Lower leg skin (tissue), 4 donors: ENCODE measurements at regions not wholly inside any gene's neighbourhood (a gene's known extent, or its start where the extent isn't known, plus 50 kb on each side); places are given as distances from the start of the nearest gene placed in this dataset.

Source experiments
- DNase-seq, 2 donors: peaks; one replicate each; pipeline ENCODE4 v3.0.0-alpha.2; 2019; ENCODE audit warnings: low spot score in 2 of 2
- H3K4me3 ChIP-seq: fragments of 200-600 bp; sonication (generic); 2 replicates; pipeline ENCODE4 v1.5.1; 2017; ENCODE audit warnings: mild to moderate bottlenecking, low read depth; ENCODE audit not compliant: poor library complexity, severe bottlenecking
- CTCF ChIP-seq, 3 donors: fragments of 450-650 bp; IDR thresholded peaks; one replicate each; pipeline ENCODE4 v1.5.1; 2016; ENCODE audit warnings: antibody characterized with exemption in 3 of 3, mild to moderate bottlenecking in 3 of 3, moderate library complexity in 2 of 3
- POLR2A ChIP-seq, 2 donors: fragments of 450-650 bp; IDR thresholded peaks; one replicate each; pipeline ENCODE4 v1.6.1; 2016 to 2017; ENCODE audit warnings: antibody characterized with exemption in 2 of 2, mild to moderate bottlenecking in 1 of 2, moderate library complexity in 1 of 2
- WGBS, 2 donors: methylation state at CpG; one replicate each; pipeline ENCODE4 v1.1.5; 2018; 5-methylcytosine and 5-hydroxymethylcytosine counted together
- intact Hi-C: fragments of 100-400 bp; cut with DNase I; formaldehyde crosslinking; loops from one replicate; pipeline ENCODE4 v1.15.0; 2023; ENCODE audit warnings: low total_unique reads

GRCh38 chr13:86692291-86692690, 893.1 kb upstream of the SLITRK6 start:
- WGBS, 2 donors: 61 to 73% methylated on average over 2 of the region's 2 CpGs
- no peak overlapping the region for H3K4me3 ChIP-seq
- DNase-seq: no peak
- no peak for TF ChIP-seq CTCF (IDR thresholded peaks at IDR 0.05)
- TF ChIP-seq POLR2A (IDR thresholded peaks at IDR 0.05): no peak
- intact Hi-C loops: no loop called here

GRCh38 chr13:86710013-86710412, 910.8 kb upstream of the SLITRK6 start:
- intact Hi-C loops: no loop called here
- TF ChIP-seq POLR2A (IDR thresholded peaks at IDR 0.05) (no peak), CTCF (IDR thresholded peaks at IDR 0.05) (no peak)
- no peak for DNase-seq
- no peak overlapping the region for H3K4me3 ChIP-seq

- intact Hi-C loops: no loop called here
- TF ChIP-seq POLR2A (IDR thresholded peaks at IDR 0.05) (no peak), CTCF (IDR thresholded peaks at IDR 0.05) (no peak)
- WGBS, 2 donors: 74% methylated on average over 5 of the region's 5 CpGs
- no peak overlapping the region for H3K4me3 ChIP-seq
- no peak for DNase-seq
Observed at GRCh38 chr13:86710896-86711295, 911.7 kb upstream of the SLITRK6 start.

GRCh38 chr13:86714495-86714894, 915.3 kb upstream of the SLITRK6 start:
- WGBS, 2 donors: 74 to 87% methylated on average over 3 of the region's 3 CpGs
- TF ChIP-seq POLR2A (IDR thresholded peaks at IDR 0.05) (no peak), CTCF (IDR thresholded peaks at IDR 0.05) (no peak)
- intact Hi-C loops: no loop called here
- DNase-seq: no peak
- H3K4me3 ChIP-seq: no peak overlapping the region

GRCh38 chr13:86725105-86725504, 925.9 kb upstream of the SLITRK6 start:
- TF ChIP-seq POLR2A (IDR thresholded peaks at IDR 0.05) (no peak), CTCF (IDR thresholded peaks at IDR 0.05) (no peak)
- intact Hi-C loops: loop anchor here (5.0 kb wide), 1 partner anchor 1212 kb away; no protein-coding TSS in a partner anchor
- no peak overlapping the region for H3K4me3 ChIP-seq
- 53 to 54% methylated on average over 3 of the region's 3 CpGs for WGBS, 2 donors
- DNase-seq: no peak

- DNase-seq: no peak
- TF ChIP-seq POLR2A (IDR thresholded peaks at IDR 0.05): no peak
- no peak for TF ChIP-seq CTCF (IDR thresholded peaks at IDR 0.05)
- H3K4me3 ChIP-seq: no peak overlapping the region
- intact Hi-C loops: loop anchor here (5.0 kb wide), 1 partner anchor 1208 kb away; no protein-coding TSS in a partner anchor
- WGBS, 2 donors: 21 to 29% methylated on average over 2 of the region's 2 CpGs
Observed at GRCh38 chr13:86729206-86729605, 930.0 kb upstream of the SLITRK6 start.
